ENCODE measurements at regions not wholly inside any gene's neighbourhood (a gene's known extent, or its start where the extent isn't known, plus 50 kb on each side); places are given as distances from the start of the nearest gene placed in this dataset.

DNA sequence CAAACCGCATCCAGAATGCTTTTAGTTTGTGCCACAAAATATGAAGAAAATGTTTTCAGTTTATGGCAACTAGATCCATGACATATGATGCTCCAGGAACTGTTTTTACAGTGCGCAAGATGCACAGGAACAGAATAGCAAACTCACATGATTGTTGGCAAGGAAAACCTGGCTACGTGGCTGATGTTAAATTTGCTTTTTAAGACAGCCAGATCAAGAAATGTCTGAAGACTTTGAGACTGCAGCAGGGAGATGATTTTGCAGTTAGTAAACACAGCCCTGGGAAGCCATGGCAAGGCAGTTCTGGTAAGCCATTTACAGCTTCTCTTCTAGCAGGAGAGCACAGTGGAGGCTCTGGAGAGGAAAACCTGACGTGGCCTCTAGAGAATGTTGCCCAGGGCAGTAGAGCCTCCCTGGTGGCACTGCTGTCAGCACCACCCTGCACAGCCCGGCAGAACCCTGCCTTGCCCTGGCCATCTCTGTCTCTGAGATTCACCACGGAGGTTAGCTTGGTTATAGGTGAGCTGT is 69.8 kb upstream of the TNRC6B start:
- TF ChIP-seq CTCF (IDR thresholded peaks at IDR 0.05; ENCODE audit: poor library complexity) (no peak), EZH2 (IDR thresholded peaks at IDR 0.05; ENCODE audit: borderline replicate concordance) (no peak)

Measured in hepatocyte (in vitro differentiated cells).